AG04449 (cell line): ENCODE measurements at regions not wholly inside any gene's neighbourhood (a gene's known extent, or its start where the extent isn't known, plus 50 kb on each side); places are given as distances from the start of the nearest gene placed in this dataset.

Experiments used
- CTCF ChIA-PET: fragments of 350-600 bp; formaldehyde crosslinking; extraction: SDS; loops from one replicate; lab custom pipeline; 2021; ENCODE audit warnings: antibody characterized with exemption; lab: Yijun Ruan, JAX
- POLR2A ChIA-PET: fragments of 400-600, 350-600 bp; formaldehyde crosslinking; extraction: SDS; loops from one replicate; lab custom pipeline; 2020; ENCODE audit warnings: antibody characterized with exemption, inconsistent platforms; lab: Yijun Ruan, JAX
- DNase-seq: peaks from one replicate; pipeline ENCODE4 v3.0.0-alpha.2; 2010; ENCODE audit warnings: low read depth, low spot score
- H3K4me3 ChIP-seq: 2 replicates; pipeline ENCODE4 v1.5.1; 2011; ENCODE audit warnings: low read depth, mild to moderate bottlenecking, control low read depth, low read length
- TF ChIP-seq, protein P1 (sequence below): IDR thresholded peaks from one replicate; pipeline ENCODE4 v1.5.1; 2011; ENCODE audit warnings: mild to moderate bottlenecking, moderate library complexity, low read length, control low read depth, inconsistent platforms; ENCODE audit not compliant: insufficient read depth; ENCODE audit errors: missing control alignments

DNA sequence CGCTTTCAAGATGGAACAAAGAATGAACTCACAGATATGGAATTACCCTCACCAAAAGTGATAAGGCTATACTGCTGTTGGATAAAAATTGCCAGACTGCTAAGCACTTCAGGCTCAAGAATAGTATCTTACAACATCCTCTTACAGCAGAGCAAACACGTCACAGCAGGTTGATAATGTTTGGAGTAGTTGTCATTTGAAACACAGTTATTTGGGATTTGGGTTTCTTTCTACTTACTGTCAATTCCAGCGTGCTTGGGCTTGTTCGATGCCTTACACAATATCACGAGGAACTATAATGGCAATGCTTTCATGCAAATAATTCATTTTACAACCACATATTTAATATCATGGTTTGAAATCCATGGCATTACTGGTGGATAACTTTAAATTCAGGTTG is 1223.7 kb upstream of the AGA start:
- ChIA-PET POLR2A (no interaction called here), CTCF (no interaction called here)
- TF ChIP-seq, protein P1, sequence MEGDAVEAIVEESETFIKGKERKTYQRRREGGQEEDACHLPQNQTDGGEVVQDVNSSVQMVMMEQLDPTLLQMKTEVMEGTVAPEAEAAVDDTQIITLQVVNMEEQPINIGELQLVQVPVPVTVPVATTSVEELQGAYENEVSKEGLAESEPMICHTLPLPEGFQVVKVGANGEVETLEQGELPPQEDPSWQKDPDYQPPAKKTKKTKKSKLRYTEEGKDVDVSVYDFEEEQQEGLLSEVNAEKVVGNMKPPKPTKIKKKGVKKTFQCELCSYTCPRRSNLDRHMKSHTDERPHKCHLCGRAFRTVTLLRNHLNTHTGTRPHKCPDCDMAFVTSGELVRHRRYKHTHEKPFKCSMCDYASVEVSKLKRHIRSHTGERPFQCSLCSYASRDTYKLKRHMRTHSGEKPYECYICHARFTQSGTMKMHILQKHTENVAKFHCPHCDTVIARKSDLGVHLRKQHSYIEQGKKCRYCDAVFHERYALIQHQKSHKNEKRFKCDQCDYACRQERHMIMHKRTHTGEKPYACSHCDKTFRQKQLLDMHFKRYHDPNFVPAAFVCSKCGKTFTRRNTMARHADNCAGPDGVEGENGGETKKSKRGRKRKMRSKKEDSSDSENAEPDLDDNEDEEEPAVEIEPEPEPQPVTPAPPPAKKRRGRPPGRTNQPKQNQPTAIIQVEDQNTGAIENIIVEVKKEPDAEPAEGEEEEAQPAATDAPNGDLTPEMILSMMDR, result no peak

DNA sequence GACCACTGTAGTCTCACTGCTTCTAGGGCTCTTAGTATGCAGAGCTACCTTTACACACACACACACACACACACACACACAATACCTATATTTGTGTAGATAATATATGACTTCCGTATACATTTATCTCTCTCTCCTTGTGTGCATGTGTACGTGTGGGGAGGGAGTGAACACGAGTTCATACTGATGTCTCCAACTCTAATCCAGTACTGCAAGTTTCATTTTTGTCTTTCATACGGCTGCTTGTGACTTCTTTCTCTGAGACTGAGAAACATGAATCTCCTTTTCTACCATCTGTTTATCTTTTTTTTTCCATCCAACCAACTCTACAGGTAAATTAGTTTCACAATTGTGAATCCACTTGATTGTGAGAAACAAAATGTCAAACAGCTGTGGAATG is 1229.5 kb upstream of the AGA start:
- no peak overlapping the region for H3K4me3 ChIP-seq
- POLR2A ChIA-PET, result no interaction called here

More for the DNA sequence above, 1223.7 kb upstream of the AGA start:
- no peak overlapping the region for H3K4me3 ChIP-seq
- DNase-seq, result no peak

DNA sequence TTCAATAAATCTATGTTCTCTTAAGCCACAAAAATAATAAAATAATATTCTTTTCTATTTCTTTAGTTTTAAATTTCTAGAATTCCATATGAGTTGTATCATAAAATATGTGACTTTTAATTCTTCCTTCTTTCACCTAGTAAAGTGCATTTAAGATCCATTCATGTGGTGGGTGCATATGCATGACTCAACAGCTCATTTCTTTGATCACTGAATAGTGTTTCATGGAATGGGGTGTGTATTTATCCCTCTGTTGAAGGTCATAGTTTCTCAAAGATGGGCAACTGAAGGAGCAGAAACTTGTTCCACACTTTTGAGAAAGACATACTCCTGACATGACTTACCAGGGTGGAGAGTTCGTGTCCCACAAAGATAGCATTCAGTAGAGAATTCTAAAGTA is 1230.3 kb upstream of the AGA start:
- no peak for DNase-seq
- POLR2A ChIA-PET, result no interaction called here
- CTCF ChIA-PET, result no interaction called here
- H3K4me3 ChIP-seq, result no peak overlapping the region
- TF ChIP-seq, protein P1, result no peak

More for the DNA sequence above, 1229.5 kb upstream of the AGA start:
- no peak for DNase-seq
- TF ChIP-seq, protein P1, result no peak
- CTCF ChIA-PET, result no interaction called here

DNA sequence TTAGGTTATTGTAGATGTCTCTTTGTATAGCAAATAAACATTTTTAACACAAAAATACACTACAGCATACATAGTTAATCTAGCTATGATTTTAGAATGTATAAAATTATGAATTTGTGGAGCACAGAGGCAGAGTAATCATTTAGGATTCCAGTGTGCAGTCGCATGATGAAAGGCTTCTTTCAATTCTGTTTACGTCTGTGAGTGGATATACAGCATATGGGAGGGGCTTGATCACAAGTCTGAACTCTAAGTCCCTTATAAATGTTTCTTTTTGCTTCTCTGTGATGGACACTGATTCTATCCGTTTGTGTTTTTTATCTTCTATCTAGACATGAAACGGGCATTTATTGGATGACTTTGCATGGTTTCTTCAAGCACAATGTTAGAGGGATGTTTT is 1239.6 kb upstream of the AGA start:
- TF ChIP-seq, protein P1, result no peak
- ChIA-PET POLR2A (no interaction called here), CTCF (no interaction called here)
- H3K4me3 ChIP-seq, result no peak overlapping the region
- DNase-seq, result no peak

DNA sequence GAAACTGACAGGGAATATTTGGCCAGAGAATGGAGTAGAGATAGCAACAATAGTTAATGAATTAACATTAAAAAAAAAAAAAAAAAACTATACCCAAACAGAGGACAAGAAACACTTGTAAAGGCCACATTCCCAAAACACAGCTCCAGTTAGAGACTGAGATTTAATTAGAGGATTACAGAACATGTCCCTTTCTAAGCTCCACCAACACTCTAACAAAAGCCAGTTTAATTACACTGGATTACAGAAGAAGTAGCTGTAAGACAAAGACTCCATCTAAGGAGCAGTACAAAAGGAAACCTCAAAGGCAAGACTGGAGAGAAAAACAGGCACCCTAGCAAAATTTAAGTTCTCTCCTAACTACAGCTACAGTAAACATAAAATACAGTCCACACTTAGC is 1247.7 kb upstream of the AGA start:
- no peak for DNase-seq

DNA sequence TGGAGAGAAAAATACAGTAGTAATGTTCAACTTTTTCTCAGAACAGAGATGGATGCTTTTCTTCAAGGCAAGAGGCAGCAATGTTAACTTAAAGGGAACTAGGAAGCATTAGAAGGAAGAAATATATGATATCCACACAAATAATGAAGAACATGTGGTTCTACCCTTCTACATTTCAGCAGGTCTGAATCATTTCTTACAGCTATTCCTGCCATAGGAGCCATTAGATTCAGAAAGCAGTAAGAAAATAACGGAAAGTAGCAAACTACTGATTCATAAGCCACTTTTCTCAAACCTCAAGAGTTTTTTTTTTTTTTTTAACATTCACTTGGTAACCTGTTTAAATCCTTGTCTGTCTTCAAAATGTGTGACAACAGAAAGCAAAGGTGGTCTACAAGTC is 1251.6 kb upstream of the AGA start:
- no peak for DNase-seq
- POLR2A ChIA-PET, result no interaction called here
- no peak overlapping the region for H3K4me3 ChIP-seq
- CTCF ChIA-PET, result no interaction called here
- TF ChIP-seq, protein P1, result no peak

More for the DNA sequence above, 1247.7 kb upstream of the AGA start:
- CTCF ChIA-PET, result no interaction called here
- POLR2A ChIA-PET, result no interaction called here
- no peak overlapping the region for H3K4me3 ChIP-seq
- TF ChIP-seq, protein P1, result no peak
